HepG2 (cell line): ENCODE measurements at regions not wholly inside any gene's neighbourhood (a gene's known extent, or its start where the extent isn't known, plus 50 kb on each side); places are given as distances from the start of the nearest gene placed in this dataset.

Experiments used
- ATAC-seq: fragments of 200-7000 bp; cut with Tn5 transposase; 3 replicates; pipeline ENCODE4 v1.9.1; 2020; ENCODE audit warnings: mild to moderate bottlenecking, moderate library complexity
- BruUV-seq: library from RNA; stranded (reverse); fragments of 400-500 nt; replicated peaks from 2 replicates; lab custom pipeline; 2021; lab: Mats Ljungman, UMichigan
- CTCF ChIA-PET: fragments of 300-600 bp; formaldehyde crosslinking; extraction: SDS; loops from one replicate; lab custom pipeline; 2021; ENCODE audit warnings: low total read pairs, inconsistent platforms, low intra/inter-chr PET ratio; lab: Yijun Ruan, JAX
- POLR2A ChIA-PET: fragments of 350-600 bp; sonication (Branson Sonifier 250); formaldehyde crosslinking; loops from one replicate; lab custom pipeline; 2020; ENCODE audit warnings: antibody characterized with exemption, inconsistent platforms; lab: Yijun Ruan, JAX
- DNase-seq: peaks from one replicate; pipeline ENCODE4 v3.0.0-alpha.2; 2015; ENCODE audit warnings: low spot score
- FAIRE-seq: peaks from 3 replicates; lab custom pipeline; 2011; peaks lifted over from hg19 to GRCh38; lab: Jason Lieb, UNC
- H2AFZ ChIP-seq: one replicate; pipeline ENCODE4 v1.6.1; 2011; ENCODE audit warnings: low read length, inconsistent platforms
- H3K27ac ChIP-seq: fragments of 300-600 bp; 3 replicates; pipeline ENCODE4 v1.8.0; 2011; ENCODE audit warnings: mixed run types, mild to moderate bottlenecking, mixed read lengths, low read length, inconsistent platforms; ENCODE audit not compliant: insufficient read depth; ENCODE audit errors: extremely low read length
- H3K27me3 ChIP-seq, 2 experiments: fragments of 200-600 bp in 1 of 2; 2 replicates in 1 of 2; 3 replicates in 1 of 2; pipeline versions ENCODE4 v1.6.0 to v1.8.0; 2011; ENCODE audit warnings: low read length in 2 of 2, mild to moderate bottlenecking in 2 of 2, moderate library complexity in 2 of 2, inconsistent platforms in 1 of 2; ENCODE audit not compliant: insufficient read depth in 2 of 2, control insufficient read depth in 1 of 2
- H3K36me3 ChIP-seq, 2 experiments: fragments of 200-600 bp in 1 of 2; replicated peaks in 1 of 2; 2 replicates in 1 of 2; 3 replicates in 1 of 2; pipeline versions ENCODE4 v1.5.1 to v1.8.0; 2011; ENCODE audit warnings: low read length in 2 of 2, inconsistent platforms in 1 of 2; ENCODE audit not compliant: insufficient read depth in 2 of 2, control insufficient read depth in 1 of 2
- H3K4me1 ChIP-seq: 2 replicates; pipeline ENCODE4 v1.5.1; 2012; ENCODE audit warnings: low read length, inconsistent platforms; ENCODE audit not compliant: insufficient read depth
- H3K4me2 ChIP-seq: 2 replicates; pipeline ENCODE4 v1.6.0; 2011; ENCODE audit warnings: low read depth, low read length, inconsistent platforms
- H3K4me3 ChIP-seq, 3 experiments: fragments of 200-600 bp in 1 of 3; sonication (generic), shearing (Covaris generic) in 1 of 3; replicated peaks in 1 of 3; 2 replicates each; pipeline ENCODE4 v1.5.1; 2011 to 2016; ENCODE audit warnings: low read length in 3 of 3, inconsistent platforms in 2 of 3, low read depth in 2 of 3, mild to moderate bottlenecking in 2 of 3, control low read depth in 1 of 3, mixed read lengths in 1 of 3; ENCODE audit not compliant: insufficient read depth in 1 of 3
- H3K79me2 ChIP-seq: one replicate; pipeline ENCODE4 v1.6.1; 2011; ENCODE audit warnings: low read length, inconsistent platforms; ENCODE audit not compliant: insufficient read depth
- H3K9ac ChIP-seq: 2 replicates; pipeline ENCODE4 v1.6.0; 2011; ENCODE audit warnings: mild to moderate bottlenecking, low read depth, low read length, inconsistent platforms; ENCODE audit not compliant: insufficient read depth
- H3K9me3 ChIP-seq: 2 replicates; pipeline ENCODE4 v1.5.1; 2012; ENCODE audit warnings: mild to moderate bottlenecking, low read length
- H4K20me1 ChIP-seq: 2 replicates; pipeline ENCODE4 v1.6.0; 2011; ENCODE audit warnings: inconsistent platforms, mild to moderate bottlenecking, low read length, moderate library complexity; ENCODE audit not compliant: insufficient read depth
- ELF3 ChIP-seq: IDR thresholded peaks from 2 replicates; pipeline ENCODE4 v1.6.1; 2016; ENCODE audit warnings: missing genetic modification reagents, missing compliant biosample characterization
- IKZF4 ChIP-seq: sonication (generic); formaldehyde crosslinking; IDR thresholded peaks from 2 replicates; pipeline ENCODE4 v1.5.1; 2020; ENCODE audit warnings: borderline replicate concordance, mild to moderate bottlenecking, low read depth, missing genetic modification reagents; ENCODE audit errors: not compliant biosample characterization
- KLF11 ChIP-seq: IDR thresholded peaks from 2 replicates; pipeline ENCODE4 v1.6.1; 2016; ENCODE audit warnings: missing compliant biosample characterization
- NR2C2 ChIP-seq: sonication (generic); formaldehyde crosslinking; IDR thresholded peaks from 2 replicates; pipeline ENCODE4 v1.4.0; 2020; ENCODE audit warnings: missing genetic modification reagents, mild to moderate bottlenecking, moderate library complexity, borderline replicate concordance
- RNF2 ChIP-seq: fragments of 450-650 bp; conservative IDR thresholded peaks from 2 replicates; pipeline ENCODE4 v1.6.1; 2016; ENCODE audit warnings: low read depth
- SALL2 ChIP-seq: sonication (generic); formaldehyde crosslinking; IDR thresholded peaks from 2 replicates; pipeline ENCODE4 v1.8.1; 2023; ENCODE audit warnings: mild to moderate bottlenecking, missing genetic modification reagents, inconsistent platforms
- SAP130 ChIP-seq: IDR thresholded peaks from 2 replicates; pipeline ENCODE4 v1.6.1; 2016; ENCODE audit warnings: low read depth
- ZHX1 ChIP-seq: sonication (generic); formaldehyde crosslinking; IDR thresholded peaks from 2 replicates; pipeline ENCODE4 v1.8.1; 2022; ENCODE audit warnings: low read depth, mild to moderate bottlenecking, missing genetic modification reagents
- ZNF615 ChIP-seq: sonication (generic); formaldehyde crosslinking; IDR thresholded peaks from 2 replicates; pipeline ENCODE4 v1.5.0; 2020; ENCODE audit warnings: mild to moderate bottlenecking, missing genetic modification reagents, borderline replicate concordance
- ZNF616 ChIP-seq: sonication (generic); formaldehyde crosslinking; IDR thresholded peaks from 2 replicates; pipeline ENCODE4 v1.5.0; 2020; ENCODE audit warnings: low read depth, mild to moderate bottlenecking, missing genetic modification reagents
- ZNF775 ChIP-seq: sonication (generic); formaldehyde crosslinking; IDR thresholded peaks from 2 replicates; pipeline ENCODE4 v1.4.0; 2020; ENCODE audit warnings: missing genetic modification reagents, mild to moderate bottlenecking, moderate library complexity, borderline replicate concordance
- WGBS: methylation state at CpG from one replicate; pipeline ENCODE4 v1.1.6; 2017; ENCODE audit warnings: low lambda C conversion rate; 5-methylcytosine and 5-hydroxymethylcytosine counted together
- in situ Hi-C: cut with HindIII; loops from 2 replicates; pipeline ENCODE4 v1.10.0; 2017; ENCODE audit warnings: low pct_unique_long_range_greater_than_20kb; ENCODE audit not compliant: extremely low pct_ligation_motif_present
- intact Hi-C: fragments of 100-400 bp; cut with micrococcal nuclease; formaldehyde crosslinking; loops from one replicate; pipeline ENCODE4 v1.10.0; 2022; ENCODE audit not compliant: unreplicated experiment

- BruUV-seq: no TSS peak
- CTCF ChIA-PET: no interaction called here
- peaks cover 100% of the 10 kb centered on the region for H3K9me3 ChIP-seq
- no peak overlapping the region for H2AFZ ChIP-seq
- H3K4me2 ChIP-seq: no peak overlapping the region
- FAIRE-seq (no peak), DNase-seq (no peak), ATAC-seq (no peak)
- in situ Hi-C loops: no loop called here
- no peak overlapping the region for H3K4me3 ChIP-seq
- no peaks in the 10 kb centered on the region for H3K4me1 ChIP-seq
- H4K20me1 ChIP-seq: no peaks in the 10 kb centered on the region
- WGBS: 30% methylated on average over 1 of the region's 1 CpG
- POLR2A ChIA-PET: no interaction called here
- H3K9ac ChIP-seq: no peak overlapping the region
- H3K27ac ChIP-seq: no peak overlapping the region
- H3K27me3 ChIP-seq: no peaks in the 10 kb centered on the region
- H3K79me2 ChIP-seq: no peaks in the 10 kb centered on the region
- TF ChIP-seq ZNF775 (CRISPR knock-in tag) (no peak), NR2C2 (CRISPR knock-in tag) (no peak), SALL2 (CRISPR knock-in tag) (no peak), ZNF615 (CRISPR knock-in tag) (no peak), IKZF4 (CRISPR knock-in tag) (no peak), RNF2 (no peak), ELF3 (CRISPR knock-in tag) (no peak), ZHX1 (no peak), KLF11 (no peak), SAP130 (CRISPR knock-in tag) (no peak), ZNF616 (CRISPR knock-in tag) (no peak)
- intact Hi-C loops: no loop called here
- H3K36me3 ChIP-seq: no peaks in the 10 kb centered on the region
These were observed 366.0 kb upstream of the CNTNAP5 start for GRCh38 chr2:123659120-123659519.
